Lung (tissue), 11 donors: ENCODE measurements at regions not wholly inside any gene's neighbourhood (a gene's known extent, or its start where the extent isn't known, plus 50 kb on each side); places are given as distances from the start of the nearest gene placed in this dataset.

Source experiments
- ATAC-seq: fragments of 200-7000 bp; cut with Tn5 transposase; one replicate; pipeline ENCODE4 v1.9.1; 2020; ENCODE audit warnings: moderate number of reproducible peaks; ENCODE audit not compliant: insufficient read depth, low FRiP score
- DNase-seq, 3 donors: peaks; one replicate each; pipeline ENCODE4 v3.0.0-alpha.2; 2013 to 2017
- H3K27ac ChIP-seq, 2 donors: one replicate each; pipeline ENCODE4 v1.5.1; 2013; ENCODE audit warnings: mild to moderate bottlenecking in 2 of 2, moderate library complexity in 2 of 2, control low read depth in 1 of 2, inconsistent platforms in 1 of 2, low read depth in 1 of 2, low read length in 1 of 2
- H3K27me3 ChIP-seq, 3 donors: one replicate each; pipeline ENCODE4 v1.5.1; 2013; ENCODE audit warnings: low read length in 2 of 3; ENCODE audit not compliant: control insufficient read depth in 3 of 3, insufficient read depth in 3 of 3
- H3K36me3 ChIP-seq, 4 donors: one replicate each; pipeline ENCODE4 v1.5.1; 2013; ENCODE audit warnings: low read length in 4 of 4, mild to moderate bottlenecking in 1 of 4, moderate library complexity in 1 of 4; ENCODE audit not compliant: control insufficient read depth in 4 of 4, insufficient read depth in 4 of 4
- H3K4me1 ChIP-seq, 5 donors: one replicate each; pipeline ENCODE4 v1.5.1; 2013; ENCODE audit warnings: low read length in 5 of 5, mild to moderate bottlenecking in 2 of 5, moderate library complexity in 1 of 5; ENCODE audit not compliant: control insufficient read depth in 5 of 5, insufficient read depth in 5 of 5
- H3K4me3 ChIP-seq: one replicate; pipeline ENCODE4 v1.5.1; 2013; ENCODE audit warnings: mild to moderate bottlenecking, control low read depth, moderate library complexity
- H3K9ac ChIP-seq, 2 donors: one replicate each; pipeline ENCODE4 v1.5.1; 2013; ENCODE audit warnings: low read length in 2 of 2, control low read depth in 1 of 2; ENCODE audit not compliant: insufficient read depth in 1 of 2
- H3K9me3 ChIP-seq, 4 donors: one replicate each; pipeline ENCODE4 v1.5.1; 2013; ENCODE audit warnings: low read length in 3 of 4, mild to moderate bottlenecking in 1 of 4, moderate library complexity in 1 of 4; ENCODE audit not compliant: control insufficient read depth in 4 of 4, insufficient read depth in 3 of 4
- CTCF ChIP-seq: IDR thresholded peaks from 2 replicates; pipeline ENCODE4 v1.5.1; 2012; ENCODE audit warnings: mild to moderate bottlenecking; ENCODE audit errors: control extremely low read depth, extremely low read depth
- WGBS, 2 donors: extraction: QIAGEN DNeasy Blood & Tissue Kit; methylation state at CpG; one replicate each; pipeline ENCODE4 v1.1.7; 2013; 5-methylcytosine and 5-hydroxymethylcytosine counted together
- donor health status: control.
- donor health status: control.
- donor health status: Bipolar disorder and iron deficiency.
- donor health status: healthy.
- donor health status: DM: yes; HTN: yes; CAD: no.

- no peak for DNase-seq
- WGBS, 2 donors = 67 to 81% methylated on average over 3 of the region's 3 CpGs
- no peak for TF ChIP-seq CTCF
Observed at GRCh38 chr2:5535301-5535700, 156.9 kb upstream of the SOX11 start.

GRCh38 chr2:5537180-5537688 lies 154.9 kb upstream of the SOX11 start:
- no peak overlapping the region for H3K4me3 ChIP-seq
- no peak for TF ChIP-seq CTCF
- no peak overlapping the region for H3K27ac ChIP-seq
- H3K9me3 ChIP-seq = peaks cover 0 to 1% (median 0%) of the 10 kb centered on the region in 4 donors
- no peaks in the 10 kb centered on the region for H3K36me3 ChIP-seq
- DNase-seq (no peak), ATAC-seq (no peak)
- H3K4me1 ChIP-seq = peaks cover 0 to 31% (median 0%) of the 10 kb centered on the region in 5 donors
- 88 to 90% methylated on average over 2 of the region's 2 CpGs for WGBS, 2 donors
- no peaks in the 10 kb centered on the region for H3K27me3 ChIP-seq
- H3K9ac ChIP-seq = no peak overlapping the region

More at GRCh38 chr2:5535301-5535700, 156.9 kb upstream of the SOX11 start:
- no peaks in the 10 kb centered on the region for H3K27me3 ChIP-seq
- no peak overlapping the region for H3K9ac ChIP-seq
- no peaks in the 10 kb centered on the region for H3K36me3 ChIP-seq
- ATAC-seq = no peak
- peaks cover 0 to 21% (median 0%) of the 10 kb centered on the region in 5 donors for H3K4me1 ChIP-seq
- H3K27ac ChIP-seq = no peak overlapping the region
- H3K4me3 ChIP-seq = no peak overlapping the region
- H3K9me3 ChIP-seq = peaks cover 0 to 1% (median 0%) of the 10 kb centered on the region in 4 donors

- TF ChIP-seq CTCF = no peak
- Histone ChIP-seq H3K27me3 (no peaks in the 10 kb centered on the region), H3K4me1 (peaks cover 0 to 31% (median 0%) of the 10 kb centered on the region in 5 donors), H3K27ac (no peak overlapping the region), H3K4me3 (no peak overlapping the region), H3K36me3 (no peaks in the 10 kb centered on the region), H3K9ac (no peak overlapping the region), H3K9me3 (peaks cover 0 to 1% (median 0%) of the 10 kb centered on the region in 4 donors)
- ATAC-seq = no peak
- no peak for DNase-seq
- 84 to 91% methylated on average over 1 of the region's 1 CpG for WGBS, 2 donors
Observed at GRCh38 chr2:5538313-5538712, 153.9 kb upstream of the SOX11 start.

GRCh38 chr2:5538772-5539171 lies 153.4 kb upstream of the SOX11 start:
- peaks cover 0 to 31% (median 0%) of the 10 kb centered on the region in 5 donors for H3K4me1 ChIP-seq
- no peak overlapping the region for H3K4me3 ChIP-seq
- peak; percentile 55 to 73 (median 70) for DNase-seq
- TF ChIP-seq CTCF = no peak
- no peak overlapping the region for H3K9ac ChIP-seq
- no peaks in the 10 kb centered on the region for H3K36me3 ChIP-seq
- H3K27ac ChIP-seq = no peak overlapping the region
- WGBS, 2 donors = 82 to 84% methylated on average over 8 of the region's 8 CpGs
- no peak for ATAC-seq
- H3K27me3 ChIP-seq = no peaks in the 10 kb centered on the region
- H3K9me3 ChIP-seq = peaks cover 0 to 1% (median 0%) of the 10 kb centered on the region in 4 donors
